ENCODE measurements at regions not wholly inside any gene's neighbourhood (a gene's known extent, or its start where the extent isn't known, plus 50 kb on each side); places are given as distances from the start of the nearest gene placed in this dataset.

GRCh38 chrX:138964501-138964900 lies 253.0 kb upstream of the FGF13 start:
- TF ChIP-seq CTCF (IDR thresholded peaks at IDR 0.05; ENCODE audit: poor library complexity) (no peak), EZH2 (IDR thresholded peaks at IDR 0.05; ENCODE audit: borderline replicate concordance) (no peak), EZH2phosphoT487 (IDR thresholded peaks at IDR 0.05; ENCODE audit: low read depth, severe bottlenecking, unreplicated experiment) (no peak)
